ENCODE measurements at regions not wholly inside any gene's neighbourhood (a gene's known extent, or its start where the extent isn't known, plus 50 kb on each side); places are given as distances from the start of the nearest gene placed in this dataset.

GRCh38 chr5:138650196-138650595 lies 75.0 kb upstream of the HSPA9 start:
- H3K4me3 ChIP-seq, result no peak overlapping the region
- H3K4me1 ChIP-seq, result peaks cover 0 to 24% (median 5%) of the 10 kb centered on the region in 12 donors
- no peaks in the 10 kb centered on the region for H3K9me3 ChIP-seq
- no peak for ATAC-seq
- H3K27ac ChIP-seq, result no peak overlapping the region
- WGBS, 4 donors, result 93 to 95% (median 94%) methylated on average over 7 of the region's 7 CpGs
- H3K36me3 ChIP-seq, result no peaks in the 10 kb centered on the region
- intact Hi-C loops (cut with DNase I), result no loop called here
- peak in 1 of 5 donors; percentile 46 for DNase-seq
- peaks cover 0 to 34% (median 0%) of the 10 kb centered on the region in 9 donors for H3K27me3 ChIP-seq
- TF ChIP-seq POLR2A (IDR thresholded peaks at IDR 0.05) (no peak), CTCF (IDR thresholded peaks at IDR 0.05) (no peak)

- no peaks in the 10 kb centered on the region for H3K36me3 ChIP-seq
- 50 to 95% (median 61%) methylated on average over 2 to 3 of the region's 3 CpGs for whole genome bisulfite sequencing, 4 donors
- H3K4me1 ChIP-seq, result peaks cover 0 to 24% (median 3%) of the 10 kb centered on the region in 12 donors
- intact Hi-C loops (cut with DNase I), result loop anchor here in 4 of 10 donors (10.0 kb wide), 3 partner anchors 165 to 615 kb away; no protein-coding TSS in a partner anchor
- no peak overlapping the region for H3K4me3 ChIP-seq
- peaks cover 0 to 34% (median 0%) of the 10 kb centered on the region in 9 donors for H3K27me3 ChIP-seq
- H3K9me3 ChIP-seq, result no peaks in the 10 kb centered on the region
- TF ChIP-seq POLR2A (IDR thresholded peaks at IDR 0.05) (no peak), CTCF (IDR thresholded peaks at IDR 0.05) (no peak)
- DNase-seq (no peak), ATAC-seq (peak in 1 of 4 donors; percentile 9)
- no peak overlapping the region for H3K27ac ChIP-seq
Observed at GRCh38 chr5:138649775-138650174, 74.6 kb upstream of the HSPA9 start.

- no peak for DNase-seq
- 75 to 77% (median 77%) methylated on average over 8 to 9 of the region's 9 CpGs for WGBS, 4 donors
- H3K4me3 ChIP-seq, result no peak overlapping the region
- peaks cover 0 to 24% (median 1%) of the 10 kb centered on the region in 12 donors for H3K4me1 ChIP-seq
- peak in 1 of 4 donors; percentile 37 for ATAC-seq
- no peaks in the 10 kb centered on the region for H3K9me3 ChIP-seq
- no peak overlapping the region for H3K27ac ChIP-seq
- no peaks in the 10 kb centered on the region for H3K36me3 ChIP-seq
- peaks cover 0 to 34% (median 0%) of the 10 kb centered on the region in 9 donors for H3K27me3 ChIP-seq
- intact Hi-C loops (cut with DNase I), result loop anchor here in 4 of 10 donors (10.0 kb wide), 3 partner anchors 165 to 615 kb away; no protein-coding TSS in a partner anchor
- TF ChIP-seq POLR2A (IDR thresholded peaks at IDR 0.05) (no peak), CTCF (IDR thresholded peaks at IDR 0.05) (no peak)
Observed at GRCh38 chr5:138649316-138649720, 74.1 kb upstream of the HSPA9 start.

- no peak overlapping the region for H3K27ac ChIP-seq
- no peak for ATAC-seq
- H3K9me3 ChIP-seq, result no peaks in the 10 kb centered on the region
- H3K4me3 ChIP-seq, result no peak overlapping the region
- H3K4me1 ChIP-seq, result peaks cover 0 to 24% (median 1%) of the 10 kb centered on the region in 12 donors
- no peaks in the 10 kb centered on the region for H3K36me3 ChIP-seq
- intact Hi-C loops (cut with DNase I), result loop anchor here in 4 of 10 donors (10.0 kb wide), 3 partner anchors 166 to 616 kb away; no protein-coding TSS in a partner anchor
- no peak for TF ChIP-seq POLR2A (IDR thresholded peaks at IDR 0.05)
- TF ChIP-seq CTCF (IDR thresholded peaks at IDR 0.05), result no peak
- H3K27me3 ChIP-seq, result peaks cover 0 to 33% (median 0%) of the 10 kb centered on the region in 9 donors
- WGBS, 4 donors, result 71 to 100% (median 83%) methylated on average over 2 of the region's 2 CpGs
- DNase-seq, result peak in 1 of 5 donors; percentile 11
Observed at GRCh38 chr5:138648841-138649240, 73.6 kb upstream of the HSPA9 start.
